ENCODE measurements at regions not wholly inside any gene's neighbourhood (a gene's known extent, or its start where the extent isn't known, plus 50 kb on each side); places are given as distances from the start of the nearest gene placed in this dataset.

DNA sequence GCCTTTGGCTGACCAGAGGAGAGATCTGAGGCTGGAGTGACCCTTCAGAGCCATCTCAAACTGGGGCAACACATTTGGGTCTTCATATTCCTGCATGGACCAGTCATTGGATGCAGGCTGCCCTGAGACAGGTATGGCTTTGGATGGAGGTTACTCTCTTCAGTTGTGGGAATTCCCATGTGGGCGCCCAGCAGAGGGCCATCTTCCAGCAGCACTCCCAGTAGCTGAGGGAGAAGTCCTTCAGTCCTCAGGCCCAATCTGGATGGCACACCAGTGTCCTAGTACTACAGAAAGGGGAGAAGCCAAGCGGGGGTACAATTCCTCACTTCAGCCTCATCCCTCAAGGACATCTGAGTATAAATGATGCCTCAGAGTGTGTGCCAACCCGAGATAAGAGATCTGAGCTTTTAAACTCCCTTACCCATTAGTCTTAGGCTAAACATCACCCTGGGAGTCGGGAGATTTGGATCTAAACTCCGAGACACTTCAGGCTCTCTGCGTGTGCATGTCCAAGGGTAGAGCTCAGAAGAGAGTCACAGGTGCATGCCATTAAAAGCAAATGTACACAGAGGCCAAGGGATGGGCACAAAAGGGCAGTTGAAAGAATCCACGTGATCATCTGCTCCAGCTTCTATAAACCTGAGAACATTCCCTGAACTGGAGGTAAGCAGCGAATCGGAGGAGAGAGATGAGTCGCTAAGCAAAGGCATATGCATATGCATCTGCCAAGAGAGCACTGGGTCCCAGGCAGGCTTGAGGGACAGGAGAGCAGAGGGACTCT is 204.6 kb downstream of the CD83 start:
- H3K9me3 ChIP-seq (ENCODE audit: control insufficient read depth in 2 of 3, low read length in 3 of 3), result no peaks in the 10 kb centered on the region
- Mint-ChIP-seq H3K9me3 (no peaks in the 10 kb centered on the region), H3K27ac (peak overlapping the region in 2 of 9 donors; percentile 26 to 86), H3K4me1 (peaks cover 8 to 23% (median 18%) of the 10 kb centered on the region in 7 donors), H3K27me3 (peaks cover 0 to 12% (median 7%) of the 10 kb centered on the region in 5 donors), H3K4me3 (peak overlapping the region in 3 of 10 donors; percentile 27 to 38 (median 35)), H3K36me3 (no peaks in the 10 kb centered on the region)
- ChIA-PET POLR2A (no interaction called here), CTCF (interaction anchor here (0.6 to 1.0 kb wide), 2 partner anchors 111 to 908 kb away, joined by 3 to 4 read pairs; no protein-coding TSS in a partner anchor)
- no peaks in the 10 kb centered on the region for H3K27me3 ChIP-seq (ENCODE audit: control insufficient read depth in 2 of 2, insufficient read depth in 2 of 2, low read length in 2 of 2)
- H3K4me3 ChIP-seq (ENCODE audit: low read length), result no peak overlapping the region
- H3K27ac ChIP-seq (ENCODE audit: low read depth, low read length), result no peak overlapping the region
- no peak for ATAC-seq
- H3K36me3 ChIP-seq (ENCODE audit: control insufficient read depth in 2 of 3, insufficient read depth in 3 of 3, low read length in 3 of 3), result no peaks in the 10 kb centered on the region
- no peak for DNase-seq
- intact Hi-C loops (cut with micrococcal nuclease), result no loop called here
- no peaks in the 10 kb centered on the region for H3K4me1 ChIP-seq (ENCODE audit: control insufficient read depth in 2 of 2, insufficient read depth in 2 of 2, low read length in 2 of 2)

DNA sequence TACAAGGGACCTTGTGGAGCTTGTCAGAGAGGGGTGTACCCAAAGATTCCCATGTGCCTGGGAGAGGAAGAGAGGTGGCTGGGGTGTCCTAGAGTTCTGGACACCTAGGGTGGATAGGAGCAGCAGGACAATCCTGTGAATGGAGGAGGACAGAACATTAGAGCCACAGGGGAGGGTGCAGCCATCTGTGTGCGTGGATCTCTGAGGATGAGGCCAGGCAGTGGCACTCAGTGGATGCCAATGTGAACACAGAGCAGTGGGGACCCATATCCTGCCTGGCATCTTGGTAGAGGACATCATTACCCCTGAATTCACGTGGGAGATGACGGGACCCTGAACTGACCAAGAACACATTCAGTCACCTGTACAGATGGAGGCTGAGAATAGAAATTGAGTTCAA is 205.3 kb downstream of the CD83 start:
- no peaks in the 10 kb centered on the region for H3K9me3 ChIP-seq (ENCODE audit: control insufficient read depth in 2 of 3, low read length in 3 of 3)
- ChIA-PET POLR2A (no interaction called here), CTCF (no interaction called here)
- peak overlapping the region in 4 of 10 donors; percentile 35 to 73 (median 59) for H3K4me3 Mint-ChIP-seq
- H3K27ac Mint-ChIP-seq, result peak overlapping the region in 2 of 9 donors; percentile 33 to 86
- ATAC-seq (no peak), DNase-seq (no peak)
- H3K4me3 ChIP-seq (ENCODE audit: low read length), result no peak overlapping the region
- H3K36me3 Mint-ChIP-seq, result no peaks in the 10 kb centered on the region
- no peaks in the 10 kb centered on the region for H3K4me1 ChIP-seq (ENCODE audit: control insufficient read depth in 2 of 2, insufficient read depth in 2 of 2, low read length in 2 of 2)
- no peaks in the 10 kb centered on the region for H3K9me3 Mint-ChIP-seq
- no peaks in the 10 kb centered on the region for H3K27me3 ChIP-seq (ENCODE audit: control insufficient read depth in 2 of 2, insufficient read depth in 2 of 2, low read length in 2 of 2)
- H3K27me3 Mint-ChIP-seq, result peaks cover 0 to 12% (median 7%) of the 10 kb centered on the region in 5 donors
- H3K36me3 ChIP-seq (ENCODE audit: control insufficient read depth in 2 of 3, insufficient read depth in 3 of 3, low read length in 3 of 3), result no peaks in the 10 kb centered on the region
- H3K4me1 Mint-ChIP-seq, result peaks cover 6 to 19% (median 14%) of the 10 kb centered on the region in 7 donors
- no peak overlapping the region for H3K27ac ChIP-seq (ENCODE audit: low read depth, low read length)
- intact Hi-C loops (cut with micrococcal nuclease), result no loop called here

DNA sequence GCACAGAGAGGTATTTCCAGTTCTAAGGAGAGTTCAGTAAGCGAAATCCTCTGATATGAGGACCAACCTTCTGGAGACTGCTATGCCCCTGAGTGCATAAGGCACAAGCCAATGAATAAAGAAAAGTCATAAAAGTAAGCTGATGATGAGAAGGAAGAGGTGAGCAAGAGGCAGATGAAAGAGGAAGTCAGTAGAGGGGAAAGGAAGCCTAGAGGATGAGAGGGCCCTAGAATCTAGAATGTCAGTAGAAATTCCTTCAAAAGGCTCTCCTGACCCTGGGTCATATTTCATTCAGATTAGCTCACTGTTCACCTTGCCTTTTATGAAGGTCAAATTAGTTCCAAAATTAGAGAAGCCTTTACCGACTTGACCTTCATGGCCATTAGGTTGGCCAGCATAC is 209.2 kb downstream of the CD83 start:
- Histone ChIP-seq H3K4me3 (ENCODE audit: low read length) (no peak overlapping the region), H3K9me3 (ENCODE audit: control insufficient read depth in 2 of 3, low read length in 3 of 3) (no peaks in the 10 kb centered on the region), H3K27me3 (ENCODE audit: control insufficient read depth in 2 of 2, insufficient read depth in 2 of 2, low read length in 2 of 2) (no peaks in the 10 kb centered on the region), H3K36me3 (ENCODE audit: control insufficient read depth in 2 of 3, insufficient read depth in 3 of 3, low read length in 3 of 3) (no peaks in the 10 kb centered on the region), H3K27ac (ENCODE audit: low read depth, low read length) (no peak overlapping the region), H3K4me1 (ENCODE audit: control insufficient read depth in 2 of 2, insufficient read depth in 2 of 2, low read length in 2 of 2) (no peaks in the 10 kb centered on the region)
- DNase-seq (no peak), ATAC-seq (no peak)
- no peak overlapping the region for H3K27ac Mint-ChIP-seq
- H3K9me3 Mint-ChIP-seq, result no peaks in the 10 kb centered on the region
- peaks cover 6 to 17% (median 12%) of the 10 kb centered on the region in 7 donors for H3K4me1 Mint-ChIP-seq
- CTCF ChIA-PET, result no interaction called here
- intact Hi-C loops (cut with micrococcal nuclease), result no loop called here
- no peak overlapping the region for H3K4me3 Mint-ChIP-seq
- peaks cover 0 to 10% (median 5%) of the 10 kb centered on the region in 5 donors for H3K27me3 Mint-ChIP-seq
- H3K36me3 Mint-ChIP-seq, result no peaks in the 10 kb centered on the region
- POLR2A ChIA-PET, result no interaction called here

DNA sequence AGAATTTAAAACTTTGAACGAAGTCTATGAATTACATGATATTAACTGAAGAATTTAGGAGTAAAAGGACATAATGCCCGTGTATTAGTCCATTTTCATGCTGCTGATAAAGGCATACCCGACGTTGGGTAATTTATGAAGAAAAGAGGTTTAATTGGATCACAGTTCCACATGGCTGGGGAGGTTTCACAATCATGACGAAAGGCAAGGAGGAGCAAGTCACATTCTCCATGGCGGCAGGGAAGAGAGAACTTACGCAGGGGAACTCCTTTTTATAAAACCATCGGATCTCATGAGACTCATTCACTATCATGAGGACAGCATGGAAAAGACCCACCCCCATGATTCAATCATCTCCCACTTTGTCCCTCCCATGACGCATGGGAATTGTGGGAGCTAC is 210.6 kb downstream of the CD83 start:
- Histone ChIP-seq H3K27ac (ENCODE audit: low read depth, low read length) (no peak overlapping the region), H3K9me3 (ENCODE audit: control insufficient read depth in 2 of 3, low read length in 3 of 3) (no peaks in the 10 kb centered on the region), H3K4me3 (ENCODE audit: low read length) (no peak overlapping the region), H3K4me1 (ENCODE audit: control insufficient read depth in 2 of 2, insufficient read depth in 2 of 2, low read length in 2 of 2) (no peaks in the 10 kb centered on the region), H3K36me3 (ENCODE audit: control insufficient read depth in 2 of 3, insufficient read depth in 3 of 3, low read length in 3 of 3) (no peaks in the 10 kb centered on the region), H3K27me3 (ENCODE audit: control insufficient read depth in 2 of 2, insufficient read depth in 2 of 2, low read length in 2 of 2) (no peaks in the 10 kb centered on the region)
- no peak overlapping the region for H3K4me3 Mint-ChIP-seq
- peaks cover 0 to 2% (median 0%) of the 10 kb centered on the region in 5 donors for H3K36me3 Mint-ChIP-seq
- peaks cover 0 to 5% (median 0%) of the 10 kb centered on the region in 5 donors for H3K27me3 Mint-ChIP-seq
- H3K27ac Mint-ChIP-seq, result no peak overlapping the region
- intact Hi-C loops (cut with micrococcal nuclease), result no loop called here
- no peak for DNase-seq
- H3K4me1 Mint-ChIP-seq, result peaks cover 3 to 11% (median 5%) of the 10 kb centered on the region in 7 donors
- CTCF ChIA-PET, result no interaction called here
- POLR2A ChIA-PET, result no interaction called here
- H3K9me3 Mint-ChIP-seq, result no peaks in the 10 kb centered on the region
- no peak for ATAC-seq

DNA sequence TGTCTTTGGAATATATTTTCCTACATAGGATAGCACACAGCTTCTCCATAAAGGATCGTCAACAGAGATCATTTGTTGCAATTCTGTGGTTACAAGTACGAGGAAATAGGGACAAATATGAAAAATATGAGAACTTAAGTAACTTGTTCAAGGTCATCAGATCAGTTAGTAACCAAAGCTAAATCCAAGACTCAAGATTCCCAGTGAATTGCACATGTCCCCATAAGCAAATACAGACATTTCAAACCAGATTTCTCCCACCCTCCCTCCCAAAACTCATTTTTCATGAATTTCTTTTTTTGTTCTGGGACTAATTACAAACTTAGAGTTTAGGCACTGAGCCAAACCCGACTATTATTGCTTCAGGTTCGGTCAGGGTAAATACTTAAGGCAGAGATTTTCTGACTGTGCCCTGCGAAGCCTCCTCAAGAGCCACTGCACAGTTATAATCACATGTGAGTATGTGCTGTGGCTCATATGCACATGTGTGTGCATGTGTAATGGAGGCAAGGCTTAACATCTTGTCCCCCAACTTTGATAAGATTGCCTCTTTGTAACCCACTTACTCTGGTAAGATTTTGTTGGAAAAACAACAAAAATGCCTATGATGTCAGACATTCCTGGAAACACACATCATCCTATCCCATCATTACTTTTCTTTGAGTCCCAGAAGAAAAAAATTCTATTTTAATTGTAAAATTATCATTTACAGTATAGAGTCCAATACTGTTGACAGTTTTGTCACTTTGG is 216.2 kb downstream of the CD83 start:
- DNase-seq, result no peak
- intact Hi-C loops (cut with micrococcal nuclease), result no loop called here
- peaks cover 0 to 4% (median 0%) of the 10 kb centered on the region in 5 donors for H3K27me3 Mint-ChIP-seq
- Histone ChIP-seq H3K27ac (ENCODE audit: low read depth, low read length) (no peak overlapping the region), H3K4me1 (ENCODE audit: control insufficient read depth in 2 of 2, insufficient read depth in 2 of 2, low read length in 2 of 2) (no peaks in the 10 kb centered on the region), H3K4me3 (ENCODE audit: low read length) (no peak overlapping the region), H3K36me3 (ENCODE audit: control insufficient read depth in 2 of 3, insufficient read depth in 3 of 3, low read length in 3 of 3) (no peaks in the 10 kb centered on the region), H3K9me3 (ENCODE audit: control insufficient read depth in 2 of 3, low read length in 3 of 3) (no peaks in the 10 kb centered on the region), H3K27me3 (ENCODE audit: control insufficient read depth in 2 of 2, insufficient read depth in 2 of 2, low read length in 2 of 2) (no peaks in the 10 kb centered on the region)
- no peak overlapping the region for H3K4me3 Mint-ChIP-seq
- H3K27ac Mint-ChIP-seq, result no peak overlapping the region
- POLR2A ChIA-PET, result no interaction called here
- ATAC-seq, result no peak
- H3K4me1 Mint-ChIP-seq, result peaks cover 0 to 5% (median 0%) of the 10 kb centered on the region in 7 donors
- CTCF ChIA-PET, result no interaction called here
- peaks cover 0 to 6% (median 0%) of the 10 kb centered on the region in 5 donors for H3K36me3 Mint-ChIP-seq
- peaks cover 0 to 11% (median 7%) of the 10 kb centered on the region in 11 donors for H3K9me3 Mint-ChIP-seq

DNA sequence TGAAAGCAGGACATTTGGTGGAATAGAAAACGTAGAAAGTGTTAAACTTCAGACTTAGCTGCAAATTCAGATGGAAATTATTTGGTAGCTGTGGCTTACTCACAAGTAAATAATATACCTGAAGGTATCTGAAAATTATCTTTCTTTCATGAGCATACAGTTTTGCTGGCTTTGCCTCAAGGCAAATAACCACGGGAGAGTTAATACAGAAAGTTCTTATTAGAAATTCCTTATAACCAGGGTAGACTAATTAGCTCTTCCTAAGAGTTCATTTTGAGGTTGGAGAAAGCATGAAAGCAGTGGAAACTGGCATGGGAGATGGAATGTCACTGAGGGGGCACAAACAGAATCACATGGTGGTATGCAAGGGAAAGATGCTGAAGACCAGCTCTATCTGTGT is 217.5 kb downstream of the CD83 start:
- intact Hi-C loops (cut with micrococcal nuclease), result no loop called here
- Mint-ChIP-seq H3K27ac (no peak overlapping the region), H3K27me3 (peaks cover 0 to 4% (median 0%) of the 10 kb centered on the region in 5 donors), H3K4me3 (no peak overlapping the region), H3K4me1 (peaks cover 0 to 5% (median 3%) of the 10 kb centered on the region in 7 donors), H3K36me3 (peaks cover 0 to 6% (median 0%) of the 10 kb centered on the region in 5 donors), H3K9me3 (peaks cover 0 to 11% (median 7%) of the 10 kb centered on the region in 11 donors)
- ChIA-PET CTCF (no interaction called here), POLR2A (no interaction called here)
- Histone ChIP-seq H3K27ac (ENCODE audit: low read depth, low read length) (no peak overlapping the region), H3K4me3 (ENCODE audit: low read length) (no peak overlapping the region), H3K4me1 (ENCODE audit: control insufficient read depth in 2 of 2, insufficient read depth in 2 of 2, low read length in 2 of 2) (no peaks in the 10 kb centered on the region), H3K27me3 (ENCODE audit: control insufficient read depth in 2 of 2, insufficient read depth in 2 of 2, low read length in 2 of 2) (no peaks in the 10 kb centered on the region), H3K9me3 (ENCODE audit: control insufficient read depth in 2 of 3, low read length in 3 of 3) (no peaks in the 10 kb centered on the region), H3K36me3 (ENCODE audit: control insufficient read depth in 2 of 3, insufficient read depth in 3 of 3, low read length in 3 of 3) (no peaks in the 10 kb centered on the region)
- no peak for DNase-seq
- no peak for ATAC-seq

Measured in naive thymus-derived CD4-positive, alpha-beta T cell (primary cell).